ENCODE measurements at regions not wholly inside any gene's neighbourhood (a gene's known extent, or its start where the extent isn't known, plus 50 kb on each side); places are given as distances from the start of the nearest gene placed in this dataset.
A peak's percentile ranks its signal among the peaks of the same experiment; 100 is the strongest.

DNA sequence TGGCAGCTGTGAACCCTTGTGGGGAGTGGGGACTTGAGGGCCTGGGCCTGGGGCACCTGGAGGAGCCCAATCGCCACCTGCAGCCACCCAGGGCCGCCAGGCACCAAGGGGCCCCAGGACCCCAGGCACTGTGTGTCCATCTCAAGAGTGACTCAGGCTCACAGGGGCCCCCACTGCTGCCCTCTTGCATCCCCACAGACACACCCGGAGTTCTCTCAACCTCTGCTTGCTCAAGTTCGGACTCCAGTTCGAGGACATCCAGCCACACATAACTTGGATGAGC is 51.9 kb downstream of the MRPL36 start:
- no peak for TF ChIP-seq FOXK1 (CRISPR knock-in tag; IDR thresholded peaks at IDR 0.05)
- TF ChIP-seq, protein P1, sequence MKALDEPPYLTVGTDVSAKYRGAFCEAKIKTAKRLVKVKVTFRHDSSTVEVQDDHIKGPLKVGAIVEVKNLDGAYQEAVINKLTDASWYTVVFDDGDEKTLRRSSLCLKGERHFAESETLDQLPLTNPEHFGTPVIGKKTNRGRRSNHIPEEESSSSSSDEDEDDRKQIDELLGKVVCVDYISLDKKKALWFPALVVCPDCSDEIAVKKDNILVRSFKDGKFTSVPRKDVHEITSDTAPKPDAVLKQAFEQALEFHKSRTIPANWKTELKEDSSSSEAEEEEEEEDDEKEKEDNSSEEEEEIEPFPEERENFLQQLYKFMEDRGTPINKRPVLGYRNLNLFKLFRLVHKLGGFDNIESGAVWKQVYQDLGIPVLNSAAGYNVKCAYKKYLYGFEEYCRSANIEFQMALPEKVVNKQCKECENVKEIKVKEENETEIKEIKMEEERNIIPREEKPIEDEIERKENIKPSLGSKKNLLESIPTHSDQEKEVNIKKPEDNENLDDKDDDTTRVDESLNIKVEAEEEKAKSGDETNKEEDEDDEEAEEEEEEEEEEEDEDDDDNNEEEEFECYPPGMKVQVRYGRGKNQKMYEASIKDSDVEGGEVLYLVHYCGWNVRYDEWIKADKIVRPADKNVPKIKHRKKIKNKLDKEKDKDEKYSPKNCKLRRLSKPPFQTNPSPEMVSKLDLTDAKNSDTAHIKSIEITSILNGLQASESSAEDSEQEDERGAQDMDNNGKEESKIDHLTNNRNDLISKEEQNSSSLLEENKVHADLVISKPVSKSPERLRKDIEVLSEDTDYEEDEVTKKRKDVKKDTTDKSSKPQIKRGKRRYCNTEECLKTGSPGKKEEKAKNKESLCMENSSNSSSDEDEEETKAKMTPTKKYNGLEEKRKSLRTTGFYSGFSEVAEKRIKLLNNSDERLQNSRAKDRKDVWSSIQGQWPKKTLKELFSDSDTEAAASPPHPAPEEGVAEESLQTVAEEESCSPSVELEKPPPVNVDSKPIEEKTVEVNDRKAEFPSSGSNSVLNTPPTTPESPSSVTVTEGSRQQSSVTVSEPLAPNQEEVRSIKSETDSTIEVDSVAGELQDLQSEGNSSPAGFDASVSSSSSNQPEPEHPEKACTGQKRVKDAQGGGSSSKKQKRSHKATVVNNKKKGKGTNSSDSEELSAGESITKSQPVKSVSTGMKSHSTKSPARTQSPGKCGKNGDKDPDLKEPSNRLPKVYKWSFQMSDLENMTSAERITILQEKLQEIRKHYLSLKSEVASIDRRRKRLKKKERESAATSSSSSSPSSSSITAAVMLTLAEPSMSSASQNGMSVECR (CRISPR knock-in tag; IDR thresholded peaks at IDR 0.05; ENCODE audit: borderline replicate concordance), result no peak
- TF ChIP-seq, protein P2, sequence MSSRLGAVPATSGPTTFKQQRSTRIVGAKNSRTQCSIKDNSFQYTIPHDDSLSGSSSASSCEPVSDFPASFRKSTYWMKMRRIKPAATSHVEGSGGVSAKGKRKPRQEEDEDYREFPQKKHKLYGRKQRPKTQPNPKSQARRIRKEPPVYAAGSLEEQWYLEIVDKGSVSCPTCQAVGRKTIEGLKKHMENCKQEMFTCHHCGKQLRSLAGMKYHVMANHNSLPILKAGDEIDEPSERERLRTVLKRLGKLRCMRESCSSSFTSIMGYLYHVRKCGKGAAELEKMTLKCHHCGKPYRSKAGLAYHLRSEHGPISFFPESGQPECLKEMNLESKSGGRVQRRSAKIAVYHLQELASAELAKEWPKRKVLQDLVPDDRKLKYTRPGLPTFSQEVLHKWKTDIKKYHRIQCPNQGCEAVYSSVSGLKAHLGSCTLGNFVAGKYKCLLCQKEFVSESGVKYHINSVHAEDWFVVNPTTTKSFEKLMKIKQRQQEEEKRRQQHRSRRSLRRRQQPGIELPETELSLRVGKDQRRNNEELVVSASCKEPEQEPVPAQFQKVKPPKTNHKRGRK (CRISPR knock-in tag; IDR thresholded peaks at IDR 0.05; ENCODE audit: borderline replicate concordance), result no peak
- no peak for TF ChIP-seq TEAD1 (CRISPR knock-in tag; IDR thresholded peaks at IDR 0.05)
- TF ChIP-seq, protein P3, sequence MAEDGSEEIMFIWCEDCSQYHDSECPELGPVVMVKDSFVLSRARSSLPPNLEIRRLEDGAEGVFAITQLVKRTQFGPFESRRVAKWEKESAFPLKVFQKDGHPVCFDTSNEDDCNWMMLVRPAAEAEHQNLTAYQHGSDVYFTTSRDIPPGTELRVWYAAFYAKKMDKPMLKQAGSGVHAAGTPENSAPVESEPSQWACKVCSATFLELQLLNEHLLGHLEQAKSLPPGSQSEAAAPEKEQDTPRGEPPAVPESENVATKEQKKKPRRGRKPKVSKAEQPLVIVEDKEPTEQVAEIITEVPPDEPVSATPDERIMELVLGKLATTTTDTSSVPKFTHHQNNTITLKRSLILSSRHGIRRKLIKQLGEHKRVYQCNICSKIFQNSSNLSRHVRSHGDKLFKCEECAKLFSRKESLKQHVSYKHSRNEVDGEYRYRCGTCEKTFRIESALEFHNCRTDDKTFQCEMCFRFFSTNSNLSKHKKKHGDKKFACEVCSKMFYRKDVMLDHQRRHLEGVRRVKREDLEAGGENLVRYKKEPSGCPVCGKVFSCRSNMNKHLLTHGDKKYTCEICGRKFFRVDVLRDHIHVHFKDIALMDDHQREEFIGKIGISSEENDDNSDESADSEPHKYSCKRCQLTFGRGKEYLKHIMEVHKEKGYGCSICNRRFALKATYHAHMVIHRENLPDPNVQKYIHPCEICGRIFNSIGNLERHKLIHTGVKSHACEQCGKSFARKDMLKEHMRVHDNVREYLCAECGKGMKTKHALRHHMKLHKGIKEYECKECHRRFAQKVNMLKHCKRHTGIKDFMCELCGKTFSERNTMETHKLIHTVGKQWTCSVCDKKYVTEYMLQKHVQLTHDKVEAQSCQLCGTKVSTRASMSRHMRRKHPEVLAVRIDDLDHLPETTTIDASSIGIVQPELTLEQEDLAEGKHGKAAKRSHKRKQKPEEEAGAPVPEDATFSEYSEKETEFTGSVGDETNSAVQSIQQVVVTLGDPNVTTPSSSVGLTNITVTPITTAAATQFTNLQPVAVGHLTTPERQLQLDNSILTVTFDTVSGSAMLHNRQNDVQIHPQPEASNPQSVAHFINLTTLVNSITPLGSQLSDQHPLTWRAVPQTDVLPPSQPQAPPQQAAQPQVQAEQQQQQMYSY (CRISPR knock-in tag; IDR thresholded peaks at IDR 0.05), result no peak
- TF ChIP-seq, protein P4, sequence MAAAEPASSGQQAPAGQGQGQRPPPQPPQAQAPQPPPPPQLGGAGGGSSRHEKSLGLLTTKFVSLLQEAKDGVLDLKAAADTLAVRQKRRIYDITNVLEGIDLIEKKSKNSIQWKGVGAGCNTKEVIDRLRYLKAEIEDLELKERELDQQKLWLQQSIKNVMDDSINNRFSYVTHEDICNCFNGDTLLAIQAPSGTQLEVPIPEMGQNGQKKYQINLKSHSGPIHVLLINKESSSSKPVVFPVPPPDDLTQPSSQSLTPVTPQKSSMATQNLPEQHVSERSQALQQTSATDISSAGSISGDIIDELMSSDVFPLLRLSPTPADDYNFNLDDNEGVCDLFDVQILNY (CRISPR knock-in tag; IDR thresholded peaks at IDR 0.05), result no peak
- no peak for TF ChIP-seq JAZF1 (CRISPR knock-in tag; IDR thresholded peaks at IDR 0.05)
- no peak for TF ChIP-seq NFATC4 (CRISPR knock-in tag; IDR thresholded peaks at IDR 0.05)
- TF ChIP-seq, protein P5, sequence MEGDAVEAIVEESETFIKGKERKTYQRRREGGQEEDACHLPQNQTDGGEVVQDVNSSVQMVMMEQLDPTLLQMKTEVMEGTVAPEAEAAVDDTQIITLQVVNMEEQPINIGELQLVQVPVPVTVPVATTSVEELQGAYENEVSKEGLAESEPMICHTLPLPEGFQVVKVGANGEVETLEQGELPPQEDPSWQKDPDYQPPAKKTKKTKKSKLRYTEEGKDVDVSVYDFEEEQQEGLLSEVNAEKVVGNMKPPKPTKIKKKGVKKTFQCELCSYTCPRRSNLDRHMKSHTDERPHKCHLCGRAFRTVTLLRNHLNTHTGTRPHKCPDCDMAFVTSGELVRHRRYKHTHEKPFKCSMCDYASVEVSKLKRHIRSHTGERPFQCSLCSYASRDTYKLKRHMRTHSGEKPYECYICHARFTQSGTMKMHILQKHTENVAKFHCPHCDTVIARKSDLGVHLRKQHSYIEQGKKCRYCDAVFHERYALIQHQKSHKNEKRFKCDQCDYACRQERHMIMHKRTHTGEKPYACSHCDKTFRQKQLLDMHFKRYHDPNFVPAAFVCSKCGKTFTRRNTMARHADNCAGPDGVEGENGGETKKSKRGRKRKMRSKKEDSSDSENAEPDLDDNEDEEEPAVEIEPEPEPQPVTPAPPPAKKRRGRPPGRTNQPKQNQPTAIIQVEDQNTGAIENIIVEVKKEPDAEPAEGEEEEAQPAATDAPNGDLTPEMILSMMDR (IDR thresholded peaks at IDR 0.05), result no peak
- TF ChIP-seq ZNF263 (CRISPR knock-in tag; IDR thresholded peaks at IDR 0.05; ENCODE audit: low read depth), result no peak
- TF ChIP-seq ZNF416 (CRISPR knock-in tag; IDR thresholded peaks at IDR 0.05), result no peak
- no peak for TF ChIP-seq ZNF138 (CRISPR knock-in tag; conservative IDR thresholded peaks at IDR 0.05)
- Mint-ChIP-seq H3K4me1 (no peaks in the 10 kb centered on the region), H3K36me3 (no peaks in the 10 kb centered on the region), H3K9me3 (no peaks in the 10 kb centered on the region), H3K4me3 (no peak overlapping the region), H3K27ac (no peak overlapping the region), H3K27me3 (ENCODE audit: low read depth) (no peaks in the 10 kb centered on the region)
- DNase-seq (ENCODE audit: low spot score) (no peak), ATAC-seq (no peak)
- ChIA-PET POLR2A (no interaction called here), CTCF (no interaction called here)

DNA sequence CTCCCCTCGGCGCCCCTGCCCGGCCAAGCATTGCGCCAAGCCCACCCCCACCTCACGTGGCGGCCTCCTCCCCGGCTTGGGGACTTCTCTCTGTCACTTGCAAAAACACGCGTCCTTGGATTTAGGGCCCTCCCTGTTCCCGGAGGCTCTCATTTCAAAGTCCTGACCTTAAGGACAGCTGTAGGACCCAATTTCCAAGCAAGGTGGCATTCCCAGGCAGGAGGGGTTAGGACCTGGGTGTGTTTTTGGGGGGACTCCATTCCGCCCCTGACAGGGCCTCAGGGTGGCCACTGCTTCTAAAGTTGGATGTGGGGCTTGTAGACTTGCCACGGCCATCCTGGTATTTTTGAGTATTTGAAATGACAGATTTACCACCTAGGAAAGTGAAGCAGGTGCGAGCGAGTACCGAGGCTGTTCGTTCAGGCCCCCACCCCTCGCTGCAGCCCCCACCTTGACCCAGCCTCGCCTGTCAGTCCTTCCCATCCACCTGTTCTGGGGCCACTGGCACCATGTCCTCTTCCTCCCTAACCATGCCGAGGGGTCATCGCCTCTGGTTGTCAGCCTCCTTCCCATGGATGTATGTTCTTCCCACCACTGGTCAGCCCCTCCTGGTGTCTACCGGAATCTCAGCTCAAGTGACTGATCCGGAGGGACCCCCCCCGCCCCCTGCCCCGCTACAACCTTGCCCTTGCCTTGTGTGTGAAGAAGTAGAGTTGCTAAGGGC is 52.4 kb downstream of the MRPL36 start:
- peak; percentile 6 for DNase-seq (ENCODE audit: low spot score)
- H3K4me1 Mint-ChIP-seq, result no peaks in the 10 kb centered on the region
- no peaks in the 10 kb centered on the region for H3K36me3 Mint-ChIP-seq
- ATAC-seq, result no peak
- no peak overlapping the region for H3K27ac Mint-ChIP-seq
- H3K27me3 Mint-ChIP-seq (ENCODE audit: low read depth), result no peaks in the 10 kb centered on the region
- ChIA-PET POLR2A (no interaction called here), CTCF (no interaction called here)
- H3K9me3 Mint-ChIP-seq, result peaks cover 2% of the 10 kb centered on the region; the same call in 1 of the 2 replicates
- no peak overlapping the region for H3K4me3 Mint-ChIP-seq
- TF ChIP-seq FOXP1 (CRISPR knock-in tag; IDR thresholded peaks at IDR 0.05; ENCODE audit: borderline replicate concordance), result no peak
- TF ChIP-seq ETV6 (CRISPR knock-in tag; IDR thresholded peaks at IDR 0.05), result no peak
- no peak for TF ChIP-seq CREM (CRISPR knock-in tag; IDR thresholded peaks at IDR 0.05)
- TF ChIP-seq, protein P6, sequence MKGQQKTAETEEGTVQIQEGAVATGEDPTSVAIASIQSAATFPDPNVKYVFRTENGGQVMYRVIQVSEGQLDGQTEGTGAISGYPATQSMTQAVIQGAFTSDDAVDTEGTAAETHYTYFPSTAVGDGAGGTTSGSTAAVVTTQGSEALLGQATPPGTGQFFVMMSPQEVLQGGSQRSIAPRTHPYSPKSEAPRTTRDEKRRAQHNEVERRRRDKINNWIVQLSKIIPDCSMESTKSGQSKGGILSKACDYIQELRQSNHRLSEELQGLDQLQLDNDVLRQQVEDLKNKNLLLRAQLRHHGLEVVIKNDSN (CRISPR knock-in tag; IDR thresholded peaks at IDR 0.05), result no peak
- TF ChIP-seq CBFB (CRISPR knock-in tag; IDR thresholded peaks at IDR 0.05; ENCODE audit: low read depth), result no peak
- TF ChIP-seq GTF2I (CRISPR knock-in tag; conservative IDR thresholded peaks at IDR 0.05), result no peak
- TF ChIP-seq ZNF232 (CRISPR knock-in tag; IDR thresholded peaks at IDR 0.05), result no peak
- TF ChIP-seq CREB1 (CRISPR knock-in tag; IDR thresholded peaks at IDR 0.05), result no peak
- TF ChIP-seq, protein P7, sequence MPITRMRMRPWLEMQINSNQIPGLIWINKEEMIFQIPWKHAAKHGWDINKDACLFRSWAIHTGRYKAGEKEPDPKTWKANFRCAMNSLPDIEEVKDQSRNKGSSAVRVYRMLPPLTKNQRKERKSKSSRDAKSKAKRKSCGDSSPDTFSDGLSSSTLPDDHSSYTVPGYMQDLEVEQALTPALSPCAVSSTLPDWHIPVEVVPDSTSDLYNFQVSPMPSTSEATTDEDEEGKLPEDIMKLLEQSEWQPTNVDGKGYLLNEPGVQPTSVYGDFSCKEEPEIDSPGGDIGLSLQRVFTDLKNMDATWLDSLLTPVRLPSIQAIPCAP (CRISPR knock-in tag; IDR thresholded peaks at IDR 0.05), result no peak

All from WTC11 (cell line).